Peyer's patch (tissue), 4 donors: ENCODE measurements at regions not wholly inside any gene's neighbourhood (a gene's known extent, or its start where the extent isn't known, plus 50 kb on each side); places are given as distances from the start of the nearest gene placed in this dataset.

Experiments used
- POLR2A ChIP-seq, 2 donors: fragments of 450-650 bp; IDR thresholded peaks; one replicate each; pipeline ENCODE4 v1.5.1; 2017; ENCODE audit warnings: antibody characterized with exemption in 2 of 2, mild to moderate bottlenecking in 2 of 2, moderate library complexity in 2 of 2
- TF ChIP-seq, protein P1 (sequence below), 6 experiments: fragments of 450-650 bp in 4 of 6; fragments of 200-600 bp in 2 of 6; sonication (generic) in 1 of 6; IDR thresholded peaks; one replicate each; pipeline ENCODE4 v1.5.1; 2017 to 2019; ENCODE audit warnings: antibody characterized with exemption in 6 of 6, mild to moderate bottlenecking in 3 of 6, moderate library complexity in 1 of 6

DNA sequence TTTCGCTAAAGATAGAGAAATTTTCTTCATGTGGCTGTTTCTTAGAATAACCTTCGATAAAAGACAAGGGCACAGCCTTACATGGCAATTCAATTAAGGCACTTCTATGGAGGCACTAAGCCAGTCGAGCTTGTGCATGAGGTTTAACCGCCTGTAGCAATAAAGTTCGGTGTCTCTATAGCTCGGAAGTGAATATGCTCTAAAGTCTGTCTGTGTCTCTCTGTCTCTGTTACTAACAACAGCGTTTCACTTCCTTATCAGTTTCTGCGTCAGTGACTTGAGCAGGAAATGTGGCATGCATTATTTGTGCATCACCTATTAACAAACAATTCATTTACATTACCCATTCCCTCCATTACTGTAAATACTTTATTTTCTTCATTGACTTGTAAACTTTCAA lies 365.1 kb upstream of the NETO1 start:
- TF ChIP-seq, protein P1, sequence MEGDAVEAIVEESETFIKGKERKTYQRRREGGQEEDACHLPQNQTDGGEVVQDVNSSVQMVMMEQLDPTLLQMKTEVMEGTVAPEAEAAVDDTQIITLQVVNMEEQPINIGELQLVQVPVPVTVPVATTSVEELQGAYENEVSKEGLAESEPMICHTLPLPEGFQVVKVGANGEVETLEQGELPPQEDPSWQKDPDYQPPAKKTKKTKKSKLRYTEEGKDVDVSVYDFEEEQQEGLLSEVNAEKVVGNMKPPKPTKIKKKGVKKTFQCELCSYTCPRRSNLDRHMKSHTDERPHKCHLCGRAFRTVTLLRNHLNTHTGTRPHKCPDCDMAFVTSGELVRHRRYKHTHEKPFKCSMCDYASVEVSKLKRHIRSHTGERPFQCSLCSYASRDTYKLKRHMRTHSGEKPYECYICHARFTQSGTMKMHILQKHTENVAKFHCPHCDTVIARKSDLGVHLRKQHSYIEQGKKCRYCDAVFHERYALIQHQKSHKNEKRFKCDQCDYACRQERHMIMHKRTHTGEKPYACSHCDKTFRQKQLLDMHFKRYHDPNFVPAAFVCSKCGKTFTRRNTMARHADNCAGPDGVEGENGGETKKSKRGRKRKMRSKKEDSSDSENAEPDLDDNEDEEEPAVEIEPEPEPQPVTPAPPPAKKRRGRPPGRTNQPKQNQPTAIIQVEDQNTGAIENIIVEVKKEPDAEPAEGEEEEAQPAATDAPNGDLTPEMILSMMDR (IDR thresholded peaks at IDR 0.05): no peak
- TF ChIP-seq POLR2A (IDR thresholded peaks at IDR 0.05): no peak
